ENCODE measurements at regions not wholly inside any gene's neighbourhood (a gene's known extent, or its start where the extent isn't known, plus 50 kb on each side); places are given as distances from the start of the nearest gene placed in this dataset.

DNA sequence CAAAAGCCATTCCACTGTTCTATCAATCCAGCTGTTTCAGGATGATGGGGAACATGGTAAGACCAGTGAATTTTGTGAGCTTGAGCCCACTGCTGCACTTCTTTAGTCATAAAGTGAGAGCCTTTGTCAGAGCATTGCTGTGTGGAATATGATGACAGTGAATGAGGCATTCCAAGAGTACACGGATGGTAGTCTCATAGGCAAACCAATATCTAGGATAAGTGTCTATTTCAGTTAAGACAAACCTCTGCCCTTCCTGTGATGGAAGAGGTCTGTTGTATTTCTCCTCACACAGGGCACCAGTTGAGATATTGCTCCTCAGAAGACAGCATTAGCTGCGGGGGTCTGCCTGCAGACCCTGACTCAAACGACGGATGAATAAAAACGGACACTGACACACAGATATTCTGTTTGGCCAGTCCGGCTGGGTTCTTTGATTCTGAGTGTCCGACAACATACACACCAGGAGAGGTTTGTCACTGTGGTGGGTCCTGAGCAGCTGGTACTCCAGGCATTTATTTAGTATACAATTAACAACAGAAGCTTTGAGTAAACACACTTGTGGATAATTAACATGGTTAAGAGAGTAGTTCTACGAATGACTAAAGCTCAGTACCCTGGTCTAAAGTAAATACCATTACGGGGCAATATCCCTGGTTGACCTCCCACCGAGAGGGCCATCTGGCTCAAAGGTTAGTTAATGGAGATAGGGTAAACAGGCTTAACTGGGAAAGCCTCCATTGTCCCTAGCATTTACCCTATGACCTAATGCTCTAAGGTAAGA lies 121.7 kb downstream of the ZNF280B start:
- Histone ChIP-seq H3K9ac (ENCODE audit: low read length) (no peak overlapping the region), H3K79me2 (ENCODE audit: control insufficient read depth, insufficient read depth, low read length) (no peaks in the 10 kb centered on the region), H3K4me3 (ENCODE audit: control extremely low read depth in 1 of 5, extremely low read depth in 1 of 5, insufficient read depth in 1 of 5, low read depth in 2 of 5, low read length in 4 of 5) (no peak overlapping the region), H3K4me1 (ENCODE audit: control insufficient read depth in 2 of 2, insufficient read depth in 2 of 2, low read length in 2 of 2) (peaks cover 2 to 8% of the 10 kb centered on the region in 2 donors), H3K36me3 (replicated peaks in 1 of 2; ENCODE audit: control extremely low read depth in 1 of 2, control insufficient read depth in 1 of 2, extremely low read depth in 1 of 2, insufficient read depth in 2 of 2, low read length in 1 of 2) (no peaks in the 10 kb centered on the region), H3K27ac (ENCODE audit: low read length in 2 of 2) (no peak overlapping the region), H3K9me3 (ENCODE audit: control extremely low read depth in 1 of 3, control insufficient read depth in 2 of 3, insufficient read depth in 1 of 3, low read length in 2 of 3) (no peaks in the 10 kb centered on the region), H3K27me3 (replicated peaks in 1 of 4; ENCODE audit: control extremely low read depth in 1 of 4, control insufficient read depth in 3 of 4, insufficient read depth in 4 of 4, low read length in 3 of 4) (no peaks in the 10 kb centered on the region), H3K4me2 (replicated peaks; ENCODE audit: low read depth, low read length, poor library complexity, severe bottlenecking) (no peak overlapping the region), H4K20me1 (ENCODE audit: control insufficient read depth, insufficient read depth, low read length, poor library complexity, severe bottlenecking) (no peaks in the 10 kb centered on the region), H2AFZ (ENCODE audit: insufficient read depth, low read depth, low read length, poor library complexity, severe bottlenecking) (no peak overlapping the region)
- Mint-ChIP-seq H3K27me3 (no peaks in the 10 kb centered on the region), H3K9me3 (ENCODE audit: insufficient read depth) (no peaks in the 10 kb centered on the region), H3K27ac (no peak overlapping the region), H3K4me3 (no peak overlapping the region), H3K4me1 (peaks cover 22% of the 10 kb centered on the region)
- ChIA-PET POLR2A (no interaction called here), CTCF (interaction anchor here (0.9 kb wide), 1 partner anchor 570 kb away, joined by 3 read pairs; no protein-coding TSS in a partner anchor)
- 84% methylated on average over 6 of the region's 10 CpGs for WGBS (ENCODE audit: insufficient coverage)
- TF ChIP-seq EZH2 (IDR thresholded peaks at IDR 0.05; ENCODE audit: borderline replicate concordance, insufficient read depth, low read depth, low read length, poor library complexity, severe bottlenecking): no peak
- TF ChIP-seq, protein P1, sequence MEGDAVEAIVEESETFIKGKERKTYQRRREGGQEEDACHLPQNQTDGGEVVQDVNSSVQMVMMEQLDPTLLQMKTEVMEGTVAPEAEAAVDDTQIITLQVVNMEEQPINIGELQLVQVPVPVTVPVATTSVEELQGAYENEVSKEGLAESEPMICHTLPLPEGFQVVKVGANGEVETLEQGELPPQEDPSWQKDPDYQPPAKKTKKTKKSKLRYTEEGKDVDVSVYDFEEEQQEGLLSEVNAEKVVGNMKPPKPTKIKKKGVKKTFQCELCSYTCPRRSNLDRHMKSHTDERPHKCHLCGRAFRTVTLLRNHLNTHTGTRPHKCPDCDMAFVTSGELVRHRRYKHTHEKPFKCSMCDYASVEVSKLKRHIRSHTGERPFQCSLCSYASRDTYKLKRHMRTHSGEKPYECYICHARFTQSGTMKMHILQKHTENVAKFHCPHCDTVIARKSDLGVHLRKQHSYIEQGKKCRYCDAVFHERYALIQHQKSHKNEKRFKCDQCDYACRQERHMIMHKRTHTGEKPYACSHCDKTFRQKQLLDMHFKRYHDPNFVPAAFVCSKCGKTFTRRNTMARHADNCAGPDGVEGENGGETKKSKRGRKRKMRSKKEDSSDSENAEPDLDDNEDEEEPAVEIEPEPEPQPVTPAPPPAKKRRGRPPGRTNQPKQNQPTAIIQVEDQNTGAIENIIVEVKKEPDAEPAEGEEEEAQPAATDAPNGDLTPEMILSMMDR (IDR thresholded peaks at IDR 0.05): no peak
- intact Hi-C loops (cut with micrococcal nuclease): no loop called here
- no peak for ATAC-seq (ENCODE audit: low read depth)
- no peak for DNase-seq

- WGBS (ENCODE audit: insufficient coverage): no CpG with 5 or more reads among the region's 1 CpG
- H3K9ac ChIP-seq (ENCODE audit: low read length): no peak overlapping the region
- no peak overlapping the region for H3K4me2 ChIP-seq (replicated peaks; ENCODE audit: low read depth, low read length, poor library complexity, severe bottlenecking)
- TF ChIP-seq, protein P1 (IDR thresholded peaks at IDR 0.05): no peak
- no peak for TF ChIP-seq EZH2 (IDR thresholded peaks at IDR 0.05; ENCODE audit: borderline replicate concordance, insufficient read depth, low read depth, low read length, poor library complexity, severe bottlenecking)
- no peak for DNase-seq
- no peaks in the 10 kb centered on the region for H3K27me3 ChIP-seq (replicated peaks in 1 of 4; ENCODE audit: control extremely low read depth in 1 of 4, control insufficient read depth in 3 of 4, insufficient read depth in 4 of 4, low read length in 3 of 4)
- ChIA-PET CTCF (interaction anchor here (0.9 kb wide), 1 partner anchor 570 kb away, joined by 3 read pairs; no protein-coding TSS in a partner anchor), POLR2A (no interaction called here)
- Mint-ChIP-seq H3K27ac (no peak overlapping the region), H3K9me3 (ENCODE audit: insufficient read depth) (peaks cover under 1% of the 10 kb centered on the region), H3K27me3 (no peaks in the 10 kb centered on the region), H3K4me1 (peaks cover 19% of the 10 kb centered on the region), H3K4me3 (no peak overlapping the region)
- H3K4me1 ChIP-seq (ENCODE audit: control insufficient read depth in 2 of 2, insufficient read depth in 2 of 2, low read length in 2 of 2): peaks cover 0 to 4% of the 10 kb centered on the region in 2 donors
- no peak overlapping the region for H2AFZ ChIP-seq (ENCODE audit: insufficient read depth, low read depth, low read length, poor library complexity, severe bottlenecking)
- H3K36me3 ChIP-seq (replicated peaks in 1 of 2; ENCODE audit: control extremely low read depth in 1 of 2, control insufficient read depth in 1 of 2, extremely low read depth in 1 of 2, insufficient read depth in 2 of 2, low read length in 1 of 2): no peaks in the 10 kb centered on the region
- intact Hi-C loops (cut with micrococcal nuclease): no loop called here
- H3K9me3 ChIP-seq (ENCODE audit: control extremely low read depth in 1 of 3, control insufficient read depth in 2 of 3, insufficient read depth in 1 of 3, low read length in 2 of 3): peaks cover 0 to 5% (median under 1%) of the 10 kb centered on the region in 3 donors
- no peak overlapping the region for H3K27ac ChIP-seq (ENCODE audit: low read length in 2 of 2)
- H3K4me3 ChIP-seq (ENCODE audit: control extremely low read depth in 1 of 5, extremely low read depth in 1 of 5, insufficient read depth in 1 of 5, low read depth in 2 of 5, low read length in 4 of 5): no peak overlapping the region
- no peak for ATAC-seq (ENCODE audit: low read depth)
- no peaks in the 10 kb centered on the region for H4K20me1 ChIP-seq (ENCODE audit: control insufficient read depth, insufficient read depth, low read length, poor library complexity, severe bottlenecking)
- H3K79me2 ChIP-seq (ENCODE audit: control insufficient read depth, insufficient read depth, low read length): no peaks in the 10 kb centered on the region
Measured at GRCh38 chr22:22387386-22387736, 121.2 kb downstream of the ZNF280B start.
